AML-193 (cell line): ENCODE measurements at regions not wholly inside any gene's neighbourhood (a gene's known extent, or its start where the extent isn't known, plus 50 kb on each side); places are given as distances from the start of the nearest gene placed in this dataset.

Source experiments
- DNase-seq, 2 experiments: peaks; one replicate each; lab custom pipeline; 2025; lab: John Stamatoyannopoulos, UW

GRCh38 chr18:38397094-38397493 is 831.5 kb upstream of the CELF4 start:
- DNase-seq = no peak

DNA sequence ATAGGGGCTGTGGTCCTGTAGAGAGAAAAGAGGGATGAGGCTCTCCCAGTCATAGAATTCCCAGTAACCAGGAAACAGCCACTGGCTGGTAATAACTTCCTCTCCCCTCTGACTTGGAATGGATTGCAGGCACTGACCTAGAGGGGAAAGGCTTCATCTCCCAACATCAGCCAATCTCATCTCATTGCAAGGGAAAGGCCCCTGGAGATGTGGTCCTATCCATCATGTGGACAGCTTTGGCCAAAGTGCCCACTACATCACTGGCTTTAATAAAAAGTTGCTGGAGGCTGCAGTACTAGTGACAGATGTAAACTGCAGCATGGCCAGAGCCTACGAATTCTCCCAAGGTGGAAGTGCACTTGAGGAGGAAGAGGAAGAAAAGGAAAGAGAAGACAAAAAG is 820.5 kb upstream of the CELF4 start:
- no peak for DNase-seq

GRCh38 chr18:38369772-38370690 is 804.4 kb upstream of the CELF4 start:
- no peak for DNase-seq

DNA sequence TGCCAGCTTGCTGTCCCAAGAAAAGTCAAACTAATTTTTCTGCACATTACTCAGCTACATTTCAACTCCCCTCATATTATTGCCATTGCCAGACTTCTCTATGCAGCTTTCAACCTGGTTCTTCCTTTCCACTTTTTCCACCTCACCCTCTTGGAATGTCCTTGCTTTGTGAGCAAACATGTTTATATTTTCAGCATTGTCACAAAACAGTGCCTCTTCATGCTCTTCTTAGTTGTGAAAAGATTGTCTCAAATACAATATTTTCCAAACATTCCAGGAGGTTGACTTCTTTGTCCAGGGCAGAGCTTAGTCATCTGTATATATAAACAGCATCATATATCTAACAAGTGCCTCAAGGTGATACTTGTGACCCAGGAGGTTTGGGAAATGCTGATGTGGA is 803.3 kb upstream of the CELF4 start:
- no peak for DNase-seq

DNA sequence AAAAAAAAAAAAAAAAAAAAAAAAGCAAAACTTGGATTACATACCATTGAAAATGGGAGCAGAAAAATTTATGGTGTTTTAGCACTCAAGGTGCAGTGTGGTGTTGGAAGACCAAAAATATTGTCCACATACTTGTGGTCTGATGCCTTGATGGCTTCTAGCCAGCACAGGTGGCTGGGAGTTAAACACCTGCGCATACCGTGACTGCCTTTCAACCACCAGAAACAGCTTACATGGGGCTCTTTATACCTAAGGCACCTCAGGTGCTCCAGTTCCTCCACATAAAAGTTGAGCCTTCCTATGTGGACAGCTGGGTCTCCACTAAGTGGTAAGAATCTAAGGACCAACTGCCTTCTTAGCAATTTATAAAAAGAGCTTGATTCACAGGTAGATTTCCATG is 802.6 kb upstream of the CELF4 start:
- no peak for DNase-seq

DNA sequence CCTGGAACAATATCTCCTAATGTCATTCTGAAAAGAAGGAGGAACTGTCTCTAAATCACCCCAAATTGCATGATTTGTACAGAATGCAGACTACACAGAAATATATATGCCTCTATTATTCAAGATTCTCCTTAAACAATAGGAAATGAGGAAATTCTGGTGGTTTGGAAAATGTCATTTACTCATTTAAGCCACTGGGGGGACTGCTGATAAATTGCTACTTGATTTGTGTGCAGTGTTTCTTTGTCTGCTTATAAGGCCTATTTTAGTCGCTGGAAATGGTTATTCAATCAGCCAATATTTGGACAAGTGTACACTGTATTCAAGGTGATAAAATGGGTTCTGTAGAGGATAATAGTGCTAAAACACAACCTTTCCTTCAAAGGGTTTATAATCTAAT is 801.9 kb upstream of the CELF4 start:
- no peak for DNase-seq

GRCh38 chr18:38362286-38362792 is 796.7 kb upstream of the CELF4 start:
- DNase-seq = no peak

GRCh38 chr18:38358805-38359657 is 793.4 kb upstream of the CELF4 start:
- no peak for DNase-seq

DNA sequence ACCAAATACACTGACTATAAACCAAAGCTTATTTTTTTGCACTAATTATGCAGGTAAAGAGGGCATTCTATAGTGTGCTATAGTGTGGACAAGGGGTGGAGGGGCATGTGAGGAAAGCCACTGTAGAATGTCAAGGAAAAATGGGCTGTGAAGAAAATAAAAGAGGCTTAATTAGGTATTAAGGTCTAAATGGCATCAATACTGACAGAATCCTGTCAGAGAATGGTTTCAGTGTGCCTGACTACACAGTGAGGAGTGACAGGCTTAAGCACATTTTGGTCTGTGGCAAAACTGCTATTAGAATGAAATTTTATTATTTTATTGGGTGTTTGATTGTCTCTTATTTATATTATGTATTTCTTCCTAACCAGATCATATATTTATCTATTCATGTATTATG is 787.6 kb upstream of the CELF4 start:
- no peak for DNase-seq

- DNase-seq = no peak
These were observed 784.5 kb upstream of the CELF4 start for GRCh38 chr18:38350141-38350540.

- DNase-seq = no peak
These were observed 765.0 kb upstream of the CELF4 start for GRCh38 chr18:38330573-38330972.

GRCh38 chr18:38329145-38329544 is 763.5 kb upstream of the CELF4 start:
- DNase-seq = no peak

- DNase-seq = no peak
These were observed 756.6 kb upstream of the CELF4 start for GRCh38 chr18:38322206-38322605.

DNA sequence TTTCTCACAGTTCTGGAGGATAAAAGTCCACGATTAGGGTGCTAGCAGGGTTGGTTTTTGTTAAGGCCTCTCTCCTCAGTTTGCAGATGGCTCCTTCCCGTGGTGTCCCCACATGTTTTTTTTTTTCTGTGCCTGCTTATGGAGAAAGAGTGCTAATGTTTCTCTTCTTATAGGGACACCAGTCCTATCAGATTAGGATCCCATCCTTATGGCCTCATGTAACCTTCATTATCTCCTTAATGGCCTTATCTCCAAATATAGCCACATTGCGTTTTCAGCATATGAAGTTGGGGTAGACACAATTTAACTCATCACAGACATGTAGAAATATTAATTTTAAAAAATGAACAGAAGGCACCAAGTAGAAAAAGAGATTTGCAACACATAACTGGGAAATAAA is 755.7 kb upstream of the CELF4 start:
- DNase-seq = no peak

GRCh38 chr18:38318416-38318815 is 752.8 kb upstream of the CELF4 start:
- no peak for DNase-seq

DNA sequence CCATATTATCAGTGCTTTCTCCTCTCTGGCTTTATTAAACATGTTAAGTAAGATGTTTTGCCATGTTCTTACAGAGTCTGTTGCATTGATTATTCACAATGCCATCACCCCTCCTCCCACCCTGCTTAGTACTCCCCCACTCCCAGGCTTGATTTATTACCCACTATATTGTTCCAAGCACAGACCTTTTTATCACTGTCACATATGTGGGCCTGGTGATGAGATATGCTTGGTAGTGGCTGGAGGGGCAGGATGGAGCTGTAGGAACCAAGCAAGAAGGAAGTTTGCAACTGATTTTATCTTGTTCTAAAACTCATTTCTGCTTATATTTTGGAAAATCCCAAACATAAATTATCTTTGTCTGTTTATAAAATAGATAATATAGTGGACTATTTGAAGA is 748.2 kb upstream of the CELF4 start:
- no peak for DNase-seq

DNA sequence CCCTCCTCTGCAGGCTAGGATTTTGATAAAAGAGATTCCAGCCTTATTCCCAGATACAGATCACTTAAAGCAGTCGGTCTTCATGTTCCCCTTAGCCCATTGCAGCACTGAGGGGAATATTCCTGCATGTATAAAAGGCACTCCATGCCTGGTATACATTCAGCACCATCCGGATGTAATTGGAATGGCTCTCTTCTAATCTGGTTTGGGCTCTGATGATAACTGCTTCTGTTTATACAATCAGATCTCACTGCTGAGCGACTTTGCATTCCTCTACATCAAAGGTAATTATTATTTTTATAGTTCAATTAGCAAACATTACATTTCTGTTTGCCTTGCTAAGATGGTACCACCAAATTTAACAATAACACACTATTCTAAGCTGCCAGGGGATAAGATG is 746.9 kb upstream of the CELF4 start:
- DNase-seq = no peak

- no peak for DNase-seq
These were observed 745.3 kb upstream of the CELF4 start for GRCh38 chr18:38310936-38311335.

DNA sequence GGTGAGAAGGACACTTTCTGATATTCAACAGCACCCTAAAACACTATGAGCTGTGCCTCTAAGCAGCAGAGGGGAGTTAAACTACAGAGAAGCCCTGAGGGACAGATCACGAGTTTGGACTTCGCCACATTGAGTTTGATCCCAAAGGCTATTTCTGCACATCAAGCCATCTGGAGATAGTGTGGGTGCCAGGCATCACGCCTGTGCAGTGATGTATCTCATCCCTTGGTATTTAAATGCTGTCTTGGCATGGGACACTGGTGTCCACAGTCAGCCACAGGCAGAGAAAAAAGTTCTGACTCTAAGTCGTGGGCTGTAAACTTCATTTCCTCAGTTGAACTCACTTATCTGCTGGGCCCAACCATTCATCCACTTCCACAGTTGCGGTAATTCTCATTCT is 742.3 kb upstream of the CELF4 start:
- no peak for DNase-seq

DNA sequence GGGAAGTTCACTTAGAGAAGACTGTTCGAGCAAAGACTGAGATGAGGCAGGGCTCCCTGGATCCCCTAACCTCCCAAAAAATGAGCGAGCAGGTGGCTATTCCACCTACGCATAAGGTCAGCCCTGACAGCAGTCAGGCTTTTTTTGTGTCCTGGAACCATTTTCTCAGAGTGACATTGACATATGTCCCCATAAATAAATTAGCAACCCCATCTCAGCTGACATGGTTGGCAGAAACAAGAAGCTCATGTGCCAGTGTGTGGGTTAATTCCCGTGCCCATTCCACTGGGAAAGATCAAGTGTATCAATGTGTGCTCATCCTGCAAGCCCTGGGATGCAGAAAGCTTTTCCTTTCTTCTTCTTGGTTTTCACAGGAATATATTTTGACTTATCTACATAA is 740.4 kb upstream of the CELF4 start:
- no peak for DNase-seq

DNA sequence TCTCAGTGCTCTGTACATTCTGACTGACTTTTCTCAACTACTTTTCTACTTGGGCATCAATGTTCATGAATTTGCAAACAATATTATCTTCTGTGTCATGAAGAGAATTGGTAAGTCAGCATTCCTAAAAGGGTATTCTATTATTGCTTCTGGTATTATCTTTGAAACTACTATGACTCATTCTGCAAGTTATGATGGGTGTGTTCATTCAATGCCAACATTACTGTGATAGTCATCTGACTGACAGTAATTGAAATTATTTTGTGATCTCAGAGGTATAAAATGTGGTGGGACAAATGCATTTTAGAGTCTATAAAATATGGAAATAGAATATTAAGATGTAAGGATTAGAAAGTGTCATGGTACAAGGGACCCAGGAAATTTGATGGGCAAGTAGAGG is 736.0 kb upstream of the CELF4 start:
- DNase-seq = no peak

GRCh38 chr18:38297910-38298309 is 732.3 kb upstream of the CELF4 start:
- DNase-seq = no peak

GRCh38 chr18:38290229-38290628 is 724.6 kb upstream of the CELF4 start:
- DNase-seq = no peak
